Hindlimb muscle (tissue), 1 donor: ENCODE measurements at regions not wholly inside any gene's neighbourhood (a gene's known extent, or its start where the extent isn't known, plus 50 kb on each side); places are given as distances from the start of the nearest gene placed in this dataset.
"Not testable (repeated sequence)": the region's sequence is repeated elsewhere in the genome, so short reads cannot be mapped to it uniquely, and the experiment has no call there.

Source experiments
- DNase-seq: peaks from one replicate; pipeline ENCODE4 v3.0.0-alpha.2; 2013

DNA sequence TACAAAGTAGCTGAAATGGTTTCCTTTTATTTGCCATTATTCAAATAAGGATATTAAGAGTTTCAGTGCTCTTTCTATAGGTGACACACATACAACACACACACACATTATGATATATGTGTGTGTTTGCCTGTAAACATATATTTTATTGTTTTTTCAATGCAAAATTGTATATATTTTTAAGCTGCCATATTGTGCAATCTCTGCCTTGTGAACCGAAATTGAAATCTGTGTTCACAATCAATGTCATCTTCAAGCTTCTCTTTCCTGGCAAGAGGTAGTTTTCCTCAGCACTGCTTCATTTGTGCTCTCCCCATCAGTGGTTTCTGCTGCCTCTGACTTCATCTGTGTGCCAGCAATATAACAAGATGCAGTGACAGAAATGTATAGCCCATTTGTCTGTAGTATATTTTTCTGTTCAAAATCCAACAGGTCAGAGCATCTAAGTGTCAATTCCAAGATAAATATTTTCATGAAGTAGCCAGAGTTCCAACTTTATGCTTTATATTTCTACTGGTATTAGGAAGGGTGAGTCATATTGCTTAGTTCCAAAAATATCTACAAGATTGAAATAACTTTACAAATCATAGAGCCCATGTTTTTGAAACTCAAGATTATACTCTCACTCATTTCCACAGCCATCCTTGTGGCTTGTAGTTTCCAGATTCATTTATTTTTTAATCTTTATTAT lies 1704.8 kb upstream of the CDH9 start:
- DNase-seq, result peak; percentile 1

DNA sequence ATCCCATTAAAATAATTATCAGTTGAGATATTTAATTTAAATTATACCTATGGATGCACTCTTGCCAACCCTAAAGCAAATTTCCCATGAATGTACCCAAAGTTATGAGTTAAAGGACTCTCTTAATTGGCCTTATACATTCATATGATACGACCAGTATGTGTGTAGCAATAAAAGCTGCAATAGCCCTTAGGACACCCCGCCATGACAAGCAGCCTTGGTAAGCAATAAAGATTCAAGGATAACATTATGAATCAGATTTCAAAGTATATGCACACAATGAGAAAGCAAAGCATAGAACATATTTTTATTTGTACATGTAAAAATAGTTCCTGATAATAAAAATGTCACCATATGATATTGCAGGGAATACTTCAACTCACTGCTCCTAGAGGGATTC lies 1699.3 kb upstream of the CDH9 start:
- DNase-seq, result no peak

- DNase-seq, result no peak
Observed at GRCh38 chr5:28737222-28737621, 1698.8 kb upstream of the CDH9 start.

- no peak for DNase-seq
Observed at GRCh38 chr5:28734396-28734795, 1696.0 kb upstream of the CDH9 start.

- DNase-seq, result no peak
Observed at GRCh38 chr5:28729067-28729466, 1690.7 kb upstream of the CDH9 start.

- DNase-seq, result no peak
Observed at GRCh38 chr5:28726815-28727214, 1688.4 kb upstream of the CDH9 start.

- no peak for DNase-seq
Observed at GRCh38 chr5:28725001-28725400, 1686.6 kb upstream of the CDH9 start.

- DNase-seq, result no peak
Observed at GRCh38 chr5:28714907-28715698, 1676.7 kb upstream of the CDH9 start.

DNA sequence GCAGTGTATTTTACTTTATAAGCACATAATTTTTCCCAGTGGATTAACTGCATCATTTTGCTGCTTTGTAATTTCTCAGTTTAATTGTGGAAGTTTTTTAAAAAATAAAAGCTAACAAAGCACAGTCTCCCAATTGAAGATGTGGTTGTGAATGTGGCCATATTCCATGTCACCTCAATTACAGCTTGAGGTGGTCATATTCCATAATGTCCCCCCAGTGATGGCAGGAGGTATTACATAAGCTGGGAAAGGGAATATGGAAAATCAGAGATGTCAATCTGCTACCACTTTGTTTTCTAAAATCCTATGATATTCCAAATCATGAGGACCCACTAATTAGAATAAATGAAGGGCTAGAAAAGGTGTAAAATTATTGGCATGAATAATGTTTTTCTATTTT lies 1672.0 kb upstream of the CDH9 start:
- DNase-seq, result no peak

GRCh38 chr5:28708472-28708871 lies 1670.1 kb upstream of the CDH9 start:
- DNase-seq, result no peak

DNA sequence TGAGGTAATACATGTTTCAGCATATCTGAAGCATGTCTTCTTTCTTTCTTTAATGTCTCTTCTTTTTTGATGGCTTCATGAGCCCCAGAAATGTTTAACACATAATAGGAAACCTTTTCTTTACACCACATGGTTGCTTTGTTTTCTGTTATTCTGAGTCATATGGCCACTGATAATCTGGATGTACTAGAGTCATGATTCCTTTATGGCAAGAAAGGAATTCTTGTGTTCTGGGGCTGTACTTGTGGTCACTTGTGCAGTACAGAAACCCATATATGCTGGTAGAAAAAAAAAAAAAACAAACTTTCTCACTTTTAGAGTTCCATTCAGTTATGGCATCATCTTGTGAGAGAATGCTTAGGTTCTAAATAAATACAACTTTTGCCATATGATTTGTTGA lies 1669.3 kb upstream of the CDH9 start:
- no peak for DNase-seq

DNA sequence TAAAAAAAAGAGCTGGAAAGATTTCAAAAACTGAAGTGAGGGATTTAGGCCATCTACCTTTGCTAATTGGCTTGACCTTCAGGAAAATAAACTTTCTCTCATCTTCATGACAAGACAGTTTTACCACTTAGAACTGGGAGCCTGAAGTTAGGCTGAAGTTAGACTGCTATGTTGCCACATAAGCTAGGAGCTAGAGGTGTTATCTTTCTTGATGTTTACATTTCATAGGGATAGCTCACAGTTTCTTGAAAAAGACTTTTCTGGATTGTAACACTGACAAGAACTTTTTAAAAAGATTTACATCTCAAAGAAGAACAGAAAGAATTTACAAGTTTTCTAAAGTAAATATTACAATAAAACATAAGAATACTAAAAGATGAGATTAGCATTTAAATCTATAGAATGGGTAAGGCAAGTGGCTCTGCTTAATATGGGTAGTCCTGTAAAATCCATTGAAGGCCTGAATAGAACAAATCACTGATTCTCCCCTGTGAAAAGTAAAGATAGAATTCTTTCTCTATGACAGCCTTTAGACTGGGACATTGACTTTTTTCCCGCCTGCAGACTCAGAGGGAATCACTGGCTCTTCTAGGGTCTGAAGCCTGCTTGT lies 1665.4 kb upstream of the CDH9 start:
- DNase-seq, result no peak

DNA sequence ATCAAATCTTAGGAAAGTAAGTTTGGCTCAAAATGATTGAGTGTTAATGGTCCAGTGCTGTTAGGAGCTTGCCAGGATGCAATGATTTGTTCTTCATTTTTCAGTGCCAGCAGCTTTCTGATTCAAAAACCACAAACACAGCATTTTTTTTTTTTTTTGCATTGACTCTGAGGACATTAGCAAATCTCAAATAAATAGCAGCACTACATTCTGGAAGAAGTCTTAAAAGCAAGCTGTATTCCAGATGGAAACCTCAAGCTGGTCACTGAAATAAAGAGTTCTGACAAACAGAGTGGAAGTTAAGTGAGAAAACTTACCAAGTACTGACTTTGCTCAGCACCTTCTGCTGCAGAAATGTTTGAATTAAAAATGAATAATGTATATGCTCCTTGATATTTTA lies 1653.1 kb upstream of the CDH9 start:
- peak; percentile 20 for DNase-seq

GRCh38 chr5:28685794-28686193 lies 1647.4 kb upstream of the CDH9 start:
- no peak for DNase-seq

DNA sequence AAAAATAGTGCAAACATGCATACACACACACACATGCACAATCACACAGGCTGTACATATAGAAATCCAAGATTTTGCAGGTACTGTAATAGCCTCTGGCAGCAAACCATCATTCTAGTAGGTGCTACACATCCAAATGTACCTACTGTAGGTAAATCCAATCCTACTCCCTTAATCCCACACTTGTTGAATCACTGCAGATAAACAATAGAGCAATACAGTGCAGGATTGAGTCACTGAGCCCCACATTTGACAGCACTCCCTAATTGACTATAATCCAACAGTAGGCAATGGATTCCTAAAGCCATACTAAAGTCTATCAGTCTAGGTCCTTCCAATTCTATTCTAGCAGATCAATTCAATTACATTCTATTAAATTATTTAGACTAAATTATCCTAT lies 1640.5 kb upstream of the CDH9 start:
- no peak for DNase-seq

GRCh38 chr5:28666110-28666509 lies 1627.7 kb upstream of the CDH9 start:
- no peak for DNase-seq

DNA sequence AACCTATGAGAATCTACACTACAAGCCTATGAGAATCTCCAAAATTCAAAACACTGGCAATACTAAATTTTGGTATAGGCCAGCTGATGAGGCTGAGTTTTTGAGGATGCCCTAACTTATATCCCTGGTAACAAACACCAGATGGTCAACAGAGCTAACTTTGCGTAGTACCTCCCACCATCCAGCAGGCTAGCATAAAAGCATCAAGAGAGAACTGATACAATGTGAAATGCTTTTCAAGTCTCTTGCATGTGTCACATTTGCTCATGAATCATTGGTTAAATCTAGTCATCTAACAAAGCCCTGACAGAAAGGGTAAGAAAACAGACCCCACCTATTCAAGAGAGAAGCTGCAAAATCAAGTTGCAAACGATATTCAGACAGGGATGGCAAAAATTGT lies 1609.7 kb upstream of the CDH9 start:
- DNase-seq, result no peak

DNA sequence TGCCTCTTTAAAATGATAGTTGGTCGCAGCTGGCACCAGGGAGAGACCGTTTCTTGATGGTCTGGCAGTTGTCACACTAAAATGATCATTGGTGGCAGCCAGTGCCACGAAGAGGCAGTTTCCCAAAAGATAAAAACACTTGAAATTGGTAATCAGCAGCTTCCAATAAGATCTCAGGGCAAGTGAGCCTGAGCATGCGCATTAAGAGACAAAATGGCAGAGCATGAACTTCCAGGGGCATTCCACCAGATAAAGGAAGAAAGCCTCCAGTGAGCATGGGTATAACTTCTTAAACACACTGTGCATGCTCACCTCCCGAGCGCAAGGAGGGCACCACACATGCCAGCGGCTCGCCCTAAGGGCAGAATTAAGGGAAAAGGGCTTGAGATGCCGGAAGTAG lies 1594.2 kb upstream of the CDH9 start:
- no peak for DNase-seq

DNA sequence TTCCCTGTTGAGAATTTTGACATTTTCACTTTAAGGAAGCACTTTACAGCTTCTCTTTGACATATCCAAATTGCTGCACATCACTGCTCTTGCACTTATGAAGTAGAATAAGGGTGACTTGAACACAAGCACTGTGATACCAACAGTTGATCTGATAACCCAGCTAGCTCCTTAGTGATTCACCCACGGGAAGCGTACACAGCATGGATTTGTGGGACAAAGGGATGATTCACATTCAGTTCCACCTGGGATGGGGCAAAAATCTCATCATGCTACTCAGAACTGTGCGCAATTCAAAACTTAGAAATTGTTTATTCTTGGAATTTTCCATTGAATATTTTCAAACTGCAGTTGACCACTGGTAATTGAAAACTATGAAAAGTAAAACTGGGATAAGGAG lies 1565.5 kb upstream of the CDH9 start:
- DNase-seq, result no peak

GRCh38 chr5:28602429-28602828 lies 1564.0 kb upstream of the CDH9 start:
- DNase-seq, result no peak

- not testable (repeated sequence) for DNase-seq
Observed at GRCh38 chr5:28596707-28597106, 1558.3 kb upstream of the CDH9 start.

DNA sequence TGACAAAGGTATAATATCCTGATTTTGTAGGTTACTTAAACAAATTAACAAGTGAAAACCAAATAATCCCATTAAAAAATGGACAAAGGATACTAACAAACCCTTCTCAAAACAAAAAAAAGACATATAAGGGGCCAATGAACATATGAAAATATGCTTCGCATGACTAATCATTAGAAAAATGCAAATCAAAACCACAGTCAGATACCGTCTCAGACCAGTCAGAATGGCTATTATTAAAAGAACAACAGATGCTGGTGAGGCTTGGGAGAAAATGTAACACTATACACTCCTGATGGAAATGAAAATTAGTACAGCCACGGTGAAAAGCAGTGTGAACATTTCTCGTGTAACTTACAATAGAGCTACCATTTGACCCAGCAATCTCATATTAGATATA lies 1542.2 kb upstream of the CDH9 start:
- DNase-seq, result no peak

- DNase-seq, result no peak
Observed at GRCh38 chr5:28576022-28576421, 1537.6 kb upstream of the CDH9 start.

GRCh38 chr5:28575368-28575767 lies 1537.0 kb upstream of the CDH9 start:
- DNase-seq, result no peak
